HT1080 (cell line): ENCODE measurements at regions not wholly inside any gene's neighbourhood (a gene's known extent, or its start where the extent isn't known, plus 50 kb on each side); places are given as distances from the start of the nearest gene placed in this dataset.

ENCODE experiments used
- DNase-seq: peaks from one replicate; pipeline ENCODE4 v3.0.0-alpha.2; 2015; ENCODE audit warnings: low read depth

GRCh38 chr15:87365186-87365585 is 891.4 kb downstream of the NTRK3 start:
- peak; percentile 75 for DNase-seq

- DNase-seq, result peak; percentile 76
Observed at GRCh38 chr15:87362531-87362930, 894.0 kb downstream of the NTRK3 start.

- DNase-seq, result no peak
Observed at GRCh38 chr15:87357637-87358313, 898.8 kb downstream of the NTRK3 start.

- DNase-seq, result no peak
Observed at GRCh38 chr15:87355946-87356345, 900.6 kb downstream of the NTRK3 start.

GRCh38 chr15:87354661-87355410 is 901.7 kb downstream of the NTRK3 start:
- DNase-seq, result peak; percentile 88

- DNase-seq, result no peak
Observed at GRCh38 chr15:87349181-87349580, 907.4 kb downstream of the NTRK3 start.

- peak; percentile 69 for DNase-seq
Observed at GRCh38 chr15:87348746-87349145, 907.8 kb downstream of the NTRK3 start.

- DNase-seq, result no peak
Observed at GRCh38 chr15:87347806-87348515, 908.6 kb downstream of the NTRK3 start.

- peak; percentile 58 for DNase-seq
Observed at GRCh38 chr15:87345961-87346360, 910.6 kb downstream of the NTRK3 start.

GRCh38 chr15:87343966-87344365 is 912.6 kb downstream of the NTRK3 start:
- DNase-seq, result no peak

- DNase-seq, result no peak
Observed at GRCh38 chr15:87340370-87340769, 916.2 kb downstream of the NTRK3 start.

GRCh38 chr15:87326269-87326668 is 930.3 kb downstream of the NTRK3 start:
- DNase-seq, result peak; percentile 32

- DNase-seq, result no peak
Observed at GRCh38 chr15:87322870-87323269, 933.7 kb downstream of the NTRK3 start.

GRCh38 chr15:87322265-87322664 is 934.3 kb downstream of the NTRK3 start:
- no peak for DNase-seq

- no peak for DNase-seq
Observed at GRCh38 chr15:87317900-87318299, 938.6 kb downstream of the NTRK3 start.

GRCh38 chr15:87312221-87312620 is 944.3 kb downstream of the NTRK3 start:
- DNase-seq, result no peak

GRCh38 chr15:87300146-87300545 is 956.4 kb downstream of the NTRK3 start:
- no peak for DNase-seq

- DNase-seq, result no peak
Observed at GRCh38 chr15:87294854-87295253, 961.7 kb downstream of the NTRK3 start.

- DNase-seq, result no peak
Observed at GRCh38 chr15:87293031-87293430, 963.5 kb downstream of the NTRK3 start.

GRCh38 chr15:87287156-87287555 is 969.4 kb downstream of the NTRK3 start:
- peak; percentile 90 for DNase-seq

GRCh38 chr15:87269566-87269965 is 987.0 kb downstream of the NTRK3 start:
- peak; percentile 81 for DNase-seq

- peak; percentile 65 for DNase-seq
Observed at GRCh38 chr15:87268675-87269074, 987.9 kb downstream of the NTRK3 start.
